Liver (tissue), 3 donors: ENCODE measurements at regions not wholly inside any gene's neighbourhood (a gene's known extent, or its start where the extent isn't known, plus 50 kb on each side); places are given as distances from the start of the nearest gene placed in this dataset.

Experiments
- ATF3 ChIP-seq: IDR thresholded peaks from 2 replicates; pipeline ENCODE4 v1.6.1; 2016; ENCODE audit warnings: antibody characterized with exemption
- CTCF ChIP-seq: fragments of 150-350 bp; IDR thresholded peaks from 2 replicates; pipeline ENCODE4 v1.5.1; 2017; ENCODE audit warnings: improper control_type of control experiment, low read depth, low read length; ENCODE audit not compliant: missing input control
- EGR1 ChIP-seq, 2 donors: IDR thresholded peaks; 2 replicates each; pipeline ENCODE4 v1.6.1; 2016 to 2018; ENCODE audit warnings: antibody characterized with exemption in 2 of 2, low read depth in 2 of 2
- GABPA ChIP-seq, 2 donors: IDR thresholded peaks in 1 of 2; conservative IDR thresholded peaks in 1 of 2; 2 replicates each; pipeline ENCODE4 v1.6.1; 2016; ENCODE audit warnings: antibody characterized with exemption in 2 of 2, mild to moderate bottlenecking in 1 of 2, moderate library complexity in 1 of 2
- JUND ChIP-seq, 2 donors: IDR thresholded peaks; 2 replicates each; pipeline ENCODE4 v1.6.1; 2016; ENCODE audit warnings: antibody characterized with exemption in 2 of 2
- SP1 ChIP-seq: IDR thresholded peaks from 2 replicates; pipeline ENCODE4 v1.6.1; 2018; ENCODE audit warnings: antibody characterized with exemption, mild to moderate bottlenecking
- donor health status: healthy.
- donor health status: healthy.

GRCh38 chr16:17755158-17755557 is 284.4 kb upstream of the XYLT1 start:
- TF ChIP-seq CTCF (no peak), SP1 (no peak), ATF3 (no peak), GABPA (IDR thresholded peaks at IDR 0.05 in 1 of 2, conservative IDR thresholded peaks at IDR 0.05 in 1 of 2) (no peak), JUND (IDR thresholded peaks at IDR 0.05) (no peak), EGR1 (IDR thresholded peaks at IDR 0.05; ENCODE audit: low read depth in 2 of 2) (no peak)
